Kidney capillary endothelial cell (primary cell): ENCODE measurements at regions not wholly inside any gene's neighbourhood (a gene's known extent, or its start where the extent isn't known, plus 50 kb on each side); places are given as distances from the start of the nearest gene placed in this dataset.
"Not testable (repeated sequence)": the region's sequence is repeated elsewhere in the genome, so short reads cannot be mapped to it uniquely, and the experiment has no call there.

ENCODE experiments used
- DNase-seq: peaks from one replicate; pipeline ENCODE4 v3.0.0-alpha.2; 2018; ENCODE audit warnings: low spot score

DNA sequence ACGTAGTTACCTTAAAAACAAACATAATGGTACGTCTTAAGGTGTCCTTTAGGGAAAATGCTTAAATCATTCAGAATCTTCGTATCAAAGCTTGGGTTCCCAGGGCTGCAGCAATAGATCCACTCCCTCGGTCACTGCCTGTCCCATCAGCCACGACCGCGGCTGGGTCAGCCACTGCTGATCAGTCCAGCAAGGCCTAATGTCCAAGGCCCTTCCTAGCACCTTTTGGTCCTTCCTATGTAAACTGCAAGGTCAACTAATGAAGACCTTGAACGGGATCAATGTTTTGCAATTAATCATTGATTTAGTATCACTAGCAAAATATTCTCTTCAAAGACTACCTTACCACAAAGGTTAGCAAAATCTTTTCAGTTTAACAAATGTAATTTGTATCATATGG is 122.2 kb upstream of the IGF1R start:
- DNase-seq = no peak

DNA sequence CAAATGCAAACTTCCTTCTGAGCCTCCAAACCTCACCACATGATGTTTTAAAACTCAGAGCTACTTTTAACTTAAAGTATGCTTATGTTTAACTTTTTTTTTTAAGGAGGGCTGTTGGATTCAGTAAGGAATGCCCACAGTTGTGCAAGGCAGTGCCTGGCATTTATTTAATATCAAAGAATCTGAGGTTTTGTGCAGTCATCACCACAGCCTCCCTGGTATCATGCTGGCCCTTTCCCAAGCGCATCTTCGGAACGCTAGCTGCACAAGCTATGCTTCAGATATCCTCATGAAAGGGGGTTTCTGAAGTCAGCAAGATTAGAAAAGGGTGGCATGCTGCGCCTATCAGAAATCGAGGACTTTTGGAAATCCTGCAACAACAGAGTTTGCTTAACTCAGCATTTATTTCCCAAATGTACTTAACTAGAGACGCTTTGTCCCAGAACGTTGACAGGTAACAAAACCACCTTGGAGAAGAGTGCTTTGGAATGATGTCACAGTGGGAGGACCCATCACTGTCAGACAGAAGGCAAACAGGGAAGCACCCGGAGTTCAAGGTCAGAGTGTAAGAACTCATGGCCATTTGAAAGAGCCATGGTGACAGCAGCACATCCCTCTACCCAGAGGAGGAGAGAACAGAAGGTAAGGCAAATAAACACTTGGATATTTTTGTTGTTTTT is 120.2 kb upstream of the IGF1R start:
- no peak for DNase-seq

DNA sequence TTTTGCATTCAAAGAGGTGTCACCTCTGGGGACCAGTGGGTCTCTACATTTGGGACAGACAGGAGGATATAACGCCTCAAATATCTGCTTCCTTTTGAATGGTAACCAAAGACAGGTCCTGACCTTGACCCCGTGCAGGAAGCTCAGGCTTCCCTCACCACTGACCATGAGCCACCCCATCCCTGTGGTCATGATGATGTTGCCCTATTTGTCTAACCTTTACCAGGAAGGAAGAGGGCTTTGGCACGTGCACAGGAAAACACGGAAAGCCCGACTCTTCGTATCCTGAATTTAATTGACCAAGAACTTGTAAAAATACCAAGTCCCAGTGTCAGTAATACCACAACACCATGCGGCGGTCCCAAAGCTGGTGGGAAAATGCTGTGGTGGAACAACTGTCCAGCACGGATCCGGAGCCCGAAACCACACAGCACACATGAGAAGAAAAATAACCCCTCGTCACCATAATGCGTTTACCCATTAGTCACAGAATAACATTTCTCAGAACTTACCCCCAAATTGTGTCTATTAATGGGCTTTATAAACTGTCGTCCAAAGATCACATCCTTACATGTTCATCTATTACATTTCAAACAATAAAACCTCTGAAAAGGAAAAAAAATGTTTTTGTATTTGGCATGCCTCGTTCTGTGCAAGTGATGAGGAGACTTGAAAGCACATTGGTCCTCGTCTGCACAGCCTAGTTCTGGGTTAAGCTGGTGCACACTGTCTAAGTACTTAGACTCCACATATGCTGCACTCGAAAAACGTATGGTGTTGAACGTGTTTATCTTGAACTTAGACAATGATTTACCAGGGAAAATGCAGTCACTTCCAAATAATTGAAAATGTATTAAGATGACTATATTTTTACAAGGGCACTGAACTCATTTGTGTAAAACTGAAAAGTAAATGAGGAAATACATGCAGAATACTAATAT is 118.9 kb upstream of the IGF1R start:
- no peak for DNase-seq

DNA sequence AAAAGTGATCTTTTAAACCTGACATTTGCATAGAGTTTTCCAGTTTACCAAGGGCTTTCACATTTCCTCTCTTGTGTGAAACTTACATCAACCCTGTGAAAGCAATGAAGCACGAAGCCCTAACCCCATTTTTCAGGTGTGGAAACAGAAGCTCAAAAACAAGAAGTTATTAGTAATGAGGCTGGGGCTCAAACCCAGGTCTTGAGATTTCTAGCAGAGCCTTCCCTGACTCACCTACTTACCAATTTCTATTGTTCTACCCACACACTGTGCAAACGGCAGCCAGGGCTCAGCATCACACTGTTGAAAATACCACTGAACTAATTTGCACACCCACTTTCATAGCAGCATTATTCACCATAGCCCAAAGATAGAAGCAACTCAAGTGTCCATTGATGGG is 117.8 kb upstream of the IGF1R start:
- DNase-seq = no peak

DNA sequence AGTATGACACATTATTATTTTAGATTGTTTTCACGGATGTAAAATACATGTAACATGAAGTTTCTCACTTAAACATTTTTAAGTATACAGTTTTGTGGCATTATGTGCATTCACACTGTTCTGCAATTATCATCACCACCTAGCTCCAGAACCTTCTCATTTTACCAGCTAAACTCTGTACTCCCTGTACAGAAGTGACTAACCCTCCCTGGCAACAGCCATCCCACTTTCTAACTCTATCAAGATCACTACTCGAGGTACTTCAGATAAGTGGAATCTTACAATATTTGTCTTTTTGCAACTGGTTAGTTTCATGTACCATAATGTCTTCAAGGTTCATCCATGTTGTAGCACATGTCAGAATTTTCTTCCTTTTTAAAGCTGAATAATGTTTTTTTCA is 116.3 kb upstream of the IGF1R start:
- DNase-seq = no peak

DNA sequence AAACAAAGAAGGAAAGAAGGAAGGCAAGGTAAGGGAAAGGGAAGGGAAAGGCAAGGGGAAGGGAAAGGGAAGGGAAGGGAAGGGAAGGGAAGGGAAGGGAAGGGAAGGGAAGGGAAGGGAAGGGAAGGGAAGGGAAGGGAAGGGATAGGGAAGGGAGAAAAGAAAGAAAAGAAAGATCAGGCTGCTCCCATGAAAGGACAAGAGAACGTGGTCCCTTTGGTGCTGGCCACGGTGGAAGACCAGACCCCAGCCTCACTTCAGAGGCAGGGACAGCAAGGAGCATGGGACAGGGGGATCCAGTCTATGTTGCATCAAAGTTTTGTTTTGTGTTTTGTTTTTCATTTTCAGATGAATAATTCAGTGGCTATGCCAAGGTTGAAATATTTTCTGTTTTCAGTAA is 111.4 kb upstream of the IGF1R start:
- DNase-seq = no peak

DNA sequence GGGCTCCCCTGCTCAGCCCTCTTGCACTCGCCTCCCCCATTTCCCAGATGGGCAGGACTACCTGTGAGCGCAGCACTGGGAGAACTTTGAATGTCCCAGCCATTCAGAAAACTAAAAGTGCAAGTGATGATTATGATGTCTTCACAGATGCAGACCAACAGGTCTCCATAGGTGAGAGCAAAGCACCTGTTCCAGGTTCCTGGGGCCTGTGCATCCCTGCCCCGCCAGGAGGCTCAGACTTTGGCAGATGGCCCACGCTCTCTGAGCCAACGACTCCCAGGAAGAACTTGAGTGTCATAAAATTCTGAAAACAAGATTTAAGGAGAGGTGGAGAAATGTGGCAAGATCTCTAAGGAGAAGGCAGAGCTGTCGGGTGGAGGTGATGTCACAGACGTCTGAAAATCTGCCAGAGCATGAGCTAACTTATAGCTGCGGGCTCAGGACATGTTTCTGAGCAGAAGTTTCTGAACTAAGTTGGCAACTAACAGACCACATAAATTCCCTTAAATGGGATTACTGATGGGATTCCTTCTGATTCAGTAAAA is 110.8 kb upstream of the IGF1R start:
- no peak for DNase-seq

DNA sequence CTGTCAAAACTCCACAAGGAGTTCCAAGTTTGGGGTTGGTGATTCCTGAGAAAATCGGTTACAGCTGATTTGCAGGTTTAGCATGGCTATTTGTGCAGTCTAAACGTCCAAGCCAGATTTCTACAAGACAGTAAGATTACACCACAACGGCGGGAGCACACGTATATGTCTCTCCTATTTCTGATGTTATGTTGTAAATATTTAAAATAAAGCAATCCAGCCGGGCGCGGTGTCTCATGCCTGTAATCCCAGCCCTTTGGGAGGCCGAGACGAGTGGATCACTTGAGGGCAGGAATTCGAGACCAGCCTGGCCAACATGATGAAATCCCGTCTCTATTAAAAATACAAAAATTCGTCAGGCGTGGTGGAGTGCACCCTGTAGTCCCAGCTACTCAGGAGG is 106.8 kb upstream of the IGF1R start:
- DNase-seq = no peak

DNA sequence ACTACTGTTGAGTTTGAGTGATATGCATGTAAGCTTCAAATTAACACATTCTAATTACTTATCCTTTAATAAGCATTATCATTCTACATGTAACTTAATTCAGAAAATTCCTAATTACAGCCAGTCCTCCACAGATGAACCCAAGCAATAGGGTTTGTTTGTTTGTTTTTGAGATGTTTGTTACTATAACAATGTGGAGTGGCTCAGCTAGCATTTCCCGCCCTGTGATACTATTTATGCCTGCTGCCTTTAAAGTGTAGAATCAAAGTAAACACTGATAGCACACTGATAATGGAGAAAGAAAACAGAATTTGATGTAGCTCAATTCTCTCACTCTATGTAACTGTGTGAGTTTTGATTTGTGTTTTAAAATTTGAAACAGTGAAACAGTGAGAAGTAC is 105.1 kb upstream of the IGF1R start:
- no peak for DNase-seq

DNA sequence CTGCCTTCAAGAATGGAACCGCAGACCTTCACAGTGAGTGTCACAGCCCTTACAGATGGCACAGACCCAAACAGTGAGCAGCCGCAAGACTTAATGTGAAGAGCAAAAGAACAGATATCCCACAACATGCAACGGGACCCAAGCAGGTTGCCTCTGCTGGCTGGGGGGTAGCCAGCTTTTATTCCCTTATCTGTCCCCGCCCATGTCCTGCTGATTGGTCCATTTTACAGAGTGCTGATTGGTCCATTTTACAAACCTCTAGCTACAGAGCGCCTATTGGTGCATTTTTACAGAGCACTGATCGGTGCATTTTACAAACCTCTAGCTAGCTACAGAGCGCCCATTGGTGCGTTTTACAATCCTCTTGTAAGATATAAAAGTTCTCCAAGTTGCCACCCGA is 102.0 kb upstream of the IGF1R start:
- DNase-seq = no peak

DNA sequence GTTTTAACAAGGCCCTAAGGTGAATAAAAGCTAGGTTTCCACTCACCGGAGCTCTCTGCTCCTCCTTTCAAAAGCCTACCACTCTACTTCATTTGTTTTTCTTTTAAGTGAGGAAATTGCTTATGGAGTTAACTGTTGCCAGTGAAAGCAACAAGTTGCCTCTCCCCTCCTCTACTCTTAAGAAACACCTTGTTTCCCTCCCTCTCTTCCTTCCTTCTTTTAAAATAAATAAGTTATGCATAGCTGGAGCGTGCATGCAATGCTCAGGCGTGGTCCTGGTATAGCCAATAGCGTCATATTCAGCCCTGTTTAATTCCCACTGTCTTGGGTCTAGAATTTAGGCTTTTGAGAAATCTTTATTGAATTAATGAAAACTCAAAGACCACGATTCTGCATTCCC is 101.1 kb upstream of the IGF1R start:
- no peak for DNase-seq

DNA sequence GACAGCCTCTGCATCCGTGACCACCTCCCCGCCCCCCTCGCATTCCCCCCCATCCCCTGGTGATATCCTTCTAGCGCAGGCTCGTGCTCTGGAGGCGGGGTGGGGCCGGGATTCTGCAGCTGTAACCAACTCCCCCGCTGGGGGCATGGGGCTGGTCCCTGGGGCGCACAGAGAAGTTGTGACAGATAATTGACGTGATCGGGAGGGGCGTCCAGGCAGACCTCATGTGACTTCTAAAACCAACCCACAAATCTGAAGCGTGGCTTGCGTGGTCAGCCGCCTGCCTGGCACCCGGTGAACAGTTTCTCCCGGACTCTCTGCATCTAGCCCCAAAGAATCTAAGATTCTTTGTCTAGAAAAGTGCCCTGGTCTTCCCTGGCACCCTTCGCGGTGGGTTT is 100.6 kb upstream of the IGF1R start:
- DNase-seq = no peak

DNA sequence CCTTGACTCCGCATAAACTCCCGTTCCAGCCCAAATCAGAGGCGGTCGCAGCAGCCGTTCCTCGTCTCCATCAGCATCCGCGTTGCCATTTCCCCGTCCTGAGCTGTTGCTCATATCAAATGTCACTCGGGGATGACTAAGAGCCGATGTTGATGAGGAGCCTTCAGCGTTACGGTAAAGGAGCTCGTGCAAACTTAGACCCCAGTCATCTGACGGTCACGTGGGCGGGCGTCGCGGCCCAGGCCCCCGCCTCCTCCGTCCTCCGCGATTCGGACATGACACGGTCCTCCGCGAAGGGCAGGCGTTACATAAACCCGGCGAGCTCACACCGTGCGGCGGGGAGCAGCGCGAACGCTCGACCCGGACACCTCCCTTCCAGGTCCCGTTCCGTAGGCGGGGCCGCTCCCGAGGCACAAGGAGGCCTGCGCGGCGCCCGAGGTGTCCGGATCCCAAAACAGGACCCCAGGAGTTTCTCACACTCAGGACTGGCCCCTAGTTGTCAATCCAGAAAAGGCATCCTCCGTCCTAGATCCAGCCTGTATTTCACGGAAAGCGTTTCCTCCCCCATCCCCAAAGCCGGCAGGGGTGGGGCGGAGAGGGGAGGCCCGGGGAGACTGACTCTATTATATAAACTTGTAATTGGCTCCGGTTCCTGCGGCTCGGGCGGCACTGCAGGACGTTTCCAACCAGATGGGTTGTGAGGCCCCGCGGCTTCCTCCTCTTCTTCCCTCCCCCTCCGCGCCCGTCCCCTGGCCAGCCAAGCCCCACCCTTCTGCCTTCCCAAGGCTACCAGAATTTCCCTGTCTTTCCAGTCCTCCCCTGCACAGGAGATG is 100.0 kb upstream of the IGF1R start:
- DNase-seq = peak; percentile 34

DNA sequence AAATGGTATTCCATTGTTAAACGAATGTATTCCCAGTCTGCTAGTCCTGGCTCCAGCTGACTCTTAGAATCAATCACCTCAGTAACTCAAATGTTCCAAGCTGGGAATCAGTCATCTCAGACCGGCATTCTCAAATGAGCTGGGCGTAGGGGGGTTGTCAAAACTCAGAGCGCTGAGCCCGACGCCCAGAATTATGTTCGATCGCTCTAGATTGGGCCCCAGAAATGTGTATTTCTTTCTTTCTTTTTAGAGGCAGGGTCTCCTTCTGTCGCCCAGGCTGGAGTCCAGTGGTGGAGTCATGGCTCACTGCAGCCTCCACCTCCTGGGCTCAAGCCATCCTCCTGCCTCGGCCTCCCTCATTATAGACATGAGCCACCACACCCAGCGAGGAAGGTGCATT is 99.3 kb upstream of the IGF1R start:
- no peak for DNase-seq

DNA sequence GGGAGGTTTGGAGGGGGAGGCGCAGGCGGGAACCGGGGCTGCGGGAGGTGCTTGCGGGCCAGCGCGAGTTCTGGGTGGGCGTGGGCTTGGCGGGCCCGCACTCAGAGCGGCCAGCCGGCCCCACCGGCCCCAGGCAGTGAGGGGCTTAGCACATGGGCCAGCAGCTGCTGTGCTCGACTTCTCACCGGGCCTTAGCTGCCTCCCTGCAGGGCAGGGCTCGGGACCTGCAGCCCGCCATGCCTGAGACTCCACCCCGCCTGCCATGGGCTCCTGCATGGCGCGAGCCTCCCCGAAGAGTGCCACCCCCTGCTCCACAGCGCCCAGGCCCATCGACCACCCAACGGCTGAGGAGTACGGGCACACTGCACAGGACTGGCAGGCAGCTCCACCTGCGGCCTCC is 98.6 kb upstream of the IGF1R start:
- DNase-seq = no peak

DNA sequence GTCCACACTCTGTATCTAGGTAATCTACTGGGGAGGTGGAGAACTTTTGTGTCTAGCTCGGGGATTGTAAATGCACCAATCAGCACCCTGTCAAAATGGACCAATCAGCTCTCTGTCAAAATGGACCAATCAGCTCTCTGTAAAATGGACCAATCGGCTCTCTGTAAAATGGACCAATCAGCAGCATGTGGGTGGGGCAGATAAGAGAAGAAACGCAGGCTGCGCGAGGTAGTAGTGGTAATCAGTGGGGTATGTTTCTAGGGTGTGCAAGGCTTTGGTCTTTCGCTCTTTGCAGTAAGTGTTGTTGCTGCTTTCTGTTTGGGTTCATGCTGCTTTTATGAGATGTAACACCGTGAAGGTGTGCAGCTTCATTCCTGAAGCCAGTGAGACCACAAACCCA is 98.0 kb upstream of the IGF1R start:
- DNase-seq = not testable (repeated sequence)

DNA sequence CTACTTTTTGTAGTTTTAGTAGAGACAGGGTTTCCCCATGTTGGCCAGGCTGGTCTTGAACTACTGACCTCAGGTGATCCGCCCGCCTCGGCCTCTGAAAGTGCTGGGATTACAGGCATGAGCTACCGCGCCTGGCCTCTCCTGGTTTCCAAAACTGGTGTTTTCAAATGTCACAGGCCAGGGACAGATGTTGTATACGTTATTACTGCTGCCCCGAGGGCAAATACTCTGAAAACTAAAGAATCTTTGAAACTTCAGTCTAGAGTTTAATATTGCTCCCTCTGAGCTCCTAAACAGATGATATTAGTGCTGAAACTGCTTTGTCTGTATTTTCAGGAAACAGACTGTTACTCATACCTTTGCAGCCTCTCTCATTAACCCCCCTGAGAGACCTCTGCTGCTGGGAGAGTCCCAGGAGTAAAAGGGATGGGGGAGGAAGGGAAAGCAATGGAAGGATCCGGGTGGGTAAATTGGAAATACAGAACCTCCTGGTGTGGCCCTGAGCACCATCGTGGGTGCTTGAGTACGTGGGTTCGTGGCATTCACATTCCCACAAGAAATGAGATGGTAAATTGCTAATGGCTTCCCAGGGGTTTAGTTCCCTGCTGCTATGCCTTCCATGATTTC is 96.3 kb upstream of the IGF1R start:
- DNase-seq = no peak

DNA sequence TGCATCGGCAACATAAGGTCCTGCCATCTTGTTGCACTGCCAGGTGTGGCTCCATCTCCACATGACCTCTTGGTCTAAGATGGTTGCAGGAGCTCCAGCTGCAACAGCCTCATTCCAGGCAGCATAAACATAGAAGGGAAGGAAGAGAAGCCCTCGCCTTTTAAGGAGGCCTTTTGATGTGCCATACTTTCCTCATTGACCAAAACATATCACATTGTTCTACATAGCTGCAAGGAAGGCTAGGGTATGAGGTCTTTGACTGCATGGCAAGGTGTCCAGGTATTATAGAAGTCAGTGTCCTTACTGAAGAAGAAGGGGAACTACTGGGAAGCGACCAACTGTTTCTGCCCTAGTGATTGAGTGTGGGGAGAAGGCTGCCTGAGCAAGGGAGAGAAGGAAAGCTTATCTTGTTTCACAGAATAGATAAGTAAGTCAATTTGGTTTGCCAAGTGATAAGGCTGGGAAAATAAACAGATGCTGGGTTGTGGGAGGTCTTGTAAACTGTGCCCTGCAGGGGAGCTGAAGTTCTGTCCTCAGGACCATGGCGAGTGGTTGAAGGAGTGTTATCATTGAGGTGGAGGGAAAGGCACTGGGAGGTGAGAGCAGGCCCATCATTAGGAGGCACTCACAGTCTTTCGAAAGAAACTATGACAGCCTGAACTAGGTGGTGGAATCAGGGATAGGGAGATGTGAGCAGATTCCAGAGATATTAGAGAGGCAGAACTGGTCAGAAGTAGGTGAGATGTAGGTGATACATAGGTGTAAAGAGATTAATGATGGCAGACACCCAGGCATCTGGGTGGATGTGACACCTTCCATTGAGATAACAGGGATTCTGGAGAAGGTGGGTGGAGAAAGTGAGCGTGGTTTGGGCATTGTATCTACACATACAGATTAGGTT is 93.8 kb upstream of the IGF1R start:
- DNase-seq = no peak

DNA sequence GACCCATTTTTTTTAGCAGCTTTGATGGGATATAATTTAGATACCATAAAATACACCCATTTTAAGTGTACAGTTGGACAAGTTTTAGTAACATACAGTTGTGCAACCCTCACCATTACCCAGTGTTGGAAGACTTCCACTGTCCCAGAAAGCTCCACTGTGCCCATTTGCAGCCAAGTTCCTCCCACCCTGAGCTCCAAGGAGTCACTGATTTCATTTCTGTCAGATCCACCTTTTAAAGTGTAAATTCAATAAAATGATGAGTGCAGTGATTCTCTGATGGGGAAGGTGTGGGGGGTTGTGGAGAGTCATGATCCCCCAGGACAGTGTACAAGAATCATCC is 93.2 kb upstream of the IGF1R start:
- DNase-seq = no peak

DNA sequence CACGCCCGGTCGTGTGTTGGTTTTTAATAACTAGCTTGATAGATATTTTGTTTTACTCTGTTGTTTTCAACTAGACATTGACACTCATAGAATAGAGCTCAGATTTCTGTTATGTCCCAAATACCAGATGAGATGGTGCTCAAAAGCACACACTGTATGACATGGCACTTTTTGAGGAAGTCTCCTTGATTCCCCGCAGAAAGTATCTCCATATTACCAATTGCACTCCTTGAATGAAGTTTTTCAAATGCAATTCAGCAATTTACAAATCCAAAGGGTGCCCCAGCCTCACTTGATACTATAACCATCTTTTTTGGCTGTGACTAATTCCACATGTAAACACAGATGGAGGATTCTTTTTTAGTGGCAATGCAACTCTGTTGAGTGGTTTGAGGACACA is 92.0 kb upstream of the IGF1R start:
- no peak for DNase-seq

DNA sequence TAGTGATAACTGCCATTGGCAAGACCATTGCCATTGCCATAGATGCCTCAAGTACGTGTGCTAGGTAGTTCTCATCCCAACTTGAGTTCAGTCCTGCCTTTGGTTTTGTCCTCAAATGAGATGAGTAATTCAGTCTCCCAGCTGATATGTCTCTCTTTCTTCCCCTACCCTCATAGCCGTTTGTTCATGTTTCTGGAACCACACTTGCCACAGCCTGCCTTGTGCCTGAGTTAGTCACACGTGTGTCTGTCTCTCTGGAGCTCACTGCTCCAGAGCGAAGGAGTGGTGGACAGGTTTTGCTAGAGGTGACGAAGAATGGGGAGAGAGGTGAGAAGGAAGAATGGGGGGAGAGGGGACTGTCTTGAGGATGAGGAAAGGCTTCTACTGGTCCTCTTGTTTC is 88.0 kb upstream of the IGF1R start:
- DNase-seq = no peak
